SK-N-SH (cell line): ENCODE measurements at regions not wholly inside any gene's neighbourhood (a gene's known extent, or its start where the extent isn't known, plus 50 kb on each side); places are given as distances from the start of the nearest gene placed in this dataset.

Source experiments
- CTCF ChIA-PET: fragments of 300-600, 350-600 bp; formaldehyde crosslinking; extraction: SDS; loops from one replicate; lab custom pipeline; 2021; lab: Yijun Ruan, JAX
- POLR2A ChIA-PET: fragments of 350-600 bp; sonication (Branson Sonifier 250); formaldehyde crosslinking; extraction: SDS; loops from one replicate; lab custom pipeline; 2020; ENCODE audit warnings: antibody characterized with exemption, inconsistent platforms; lab: Yijun Ruan, JAX
- DNase-seq: peaks from one replicate; pipeline ENCODE4 v3.0.0; 2012
- H2AFZ ChIP-seq: fragments of 200-600 bp; sonication (generic); 2 replicates; pipeline ENCODE4 v1.8.1; 2016; ENCODE audit warnings: antibody characterized with exemption, mild to moderate bottlenecking, low read depth
- H3F3A ChIP-seq: fragments of 200-600 bp; sonication (generic); replicated peaks from 2 replicates; pipeline ENCODE3; 2016; ENCODE audit warnings: antibody characterized with exemption, mild to moderate bottlenecking; ENCODE audit not compliant: insufficient read depth
- H3K27ac ChIP-seq, 2 experiments: fragments of 200-500 bp in 1 of 2; fragments of 200-600 bp in 1 of 2; sonication (Bioruptor generic) in 1 of 2; sonication (generic), shearing (Covaris generic) in 1 of 2; 2 replicates each; pipeline versions ENCODE4 v1.5.1 to v1.6.1; 2014 to 2016; ENCODE audit warnings: low read depth in 2 of 2, inconsistent platforms in 1 of 2, low read length in 1 of 2, mild to moderate bottlenecking in 1 of 2, mixed read lengths in 1 of 2
- H3K27me3 ChIP-seq: fragments of 200-600 bp; sonication (generic), shearing (Covaris generic); 2 replicates; pipeline ENCODE4 v1.6.1; 2016; ENCODE audit warnings: mixed run types; ENCODE audit not compliant: insufficient read depth
- H3K36me3 ChIP-seq, 2 experiments: fragments of 200-500 bp in 1 of 2; fragments of 200-600 bp in 1 of 2; sonication (Bioruptor generic) in 1 of 2; sonication (generic) in 1 of 2; replicated peaks in 1 of 2; 2 replicates each; pipeline versions ENCODE3 to v1.5.1; 2014 to 2016; ENCODE audit warnings: low read length in 1 of 2, mild to moderate bottlenecking in 1 of 2; ENCODE audit not compliant: insufficient read depth in 2 of 2, control insufficient read depth in 1 of 2
- H3K4me1 ChIP-seq, 2 experiments: fragments of 200-500 bp in 1 of 2; fragments of 200-600 bp in 1 of 2; sonication (Bioruptor generic) in 1 of 2; sonication (generic), shearing (Covaris generic) in 1 of 2; 2 replicates each; pipeline versions ENCODE4 v1.5.1 to v1.6.1; 2014 to 2016; ENCODE audit warnings: low read depth in 1 of 2, low read length in 1 of 2, mixed run types in 1 of 2; ENCODE audit not compliant: insufficient read depth in 2 of 2, control insufficient read depth in 1 of 2
- H3K4me2 ChIP-seq: fragments of 200-600 bp; sonication (generic), shearing (Covaris generic); 2 replicates; pipeline ENCODE4 v1.6.1; 2017; ENCODE audit warnings: mixed run types
- H3K4me3 ChIP-seq, 2 experiments: fragments of 200-500 bp in 1 of 2; fragments of 200-600 bp in 1 of 2; sonication (Bioruptor generic) in 1 of 2; sonication (generic), shearing (Covaris generic) in 1 of 2; 2 replicates each; pipeline versions ENCODE4 v1.5.1 to v1.8.1; 2014 to 2016; ENCODE audit warnings: low read depth in 2 of 2, inconsistent platforms in 1 of 2, low read length in 1 of 2, mild to moderate bottlenecking in 1 of 2, mixed read lengths in 1 of 2, moderate library complexity in 1 of 2
- H3K79me2 ChIP-seq: fragments of 200-600 bp; sonication (generic); 2 replicates; pipeline ENCODE4 v1.8.1; 2017; ENCODE audit warnings: mild to moderate bottlenecking; ENCODE audit not compliant: insufficient read depth
- H3K9ac ChIP-seq: fragments of 200-600 bp; sonication (generic); 2 replicates; pipeline ENCODE4 v1.6.1; 2017; ENCODE audit warnings: mixed run types
- H3K9me2 ChIP-seq: fragments of 200-600 bp; sonication (generic); 2 replicates; pipeline ENCODE4 v1.6.1; 2017; ENCODE audit warnings: mixed run types
- H3K9me3 ChIP-seq: fragments of 200-600 bp; sonication (generic); 2 replicates; pipeline ENCODE4 v1.6.1; 2017; ENCODE audit warnings: mixed run types, mild to moderate bottlenecking, moderate library complexity
- H4K20me1 ChIP-seq: fragments of 200-600 bp; sonication (generic); 2 replicates; pipeline ENCODE4 v1.6.1; 2017; ENCODE audit warnings: mild to moderate bottlenecking, mixed run types; ENCODE audit not compliant: insufficient read depth
- CHD2 ChIP-seq: fragments of 150-350 bp; IDR thresholded peaks from 2 replicates; pipeline ENCODE4 v1.6.1; 2018; ENCODE audit warnings: low read length; ENCODE audit not compliant: partially characterized antibody
- ELF1 ChIP-seq: IDR thresholded peaks from 2 replicates; pipeline ENCODE4 v1.4.0; 2012
- EP300 ChIP-seq, 2 experiments: IDR thresholded peaks; 2 replicates each; pipeline versions ENCODE4 v1.4.0 to v1.6.1; 2012; ENCODE audit warnings: borderline replicate concordance in 1 of 2, low read depth in 1 of 2, low read length in 1 of 2
- FOXJ3 ChIP-seq: sonication (generic); formaldehyde crosslinking; IDR thresholded peaks from 2 replicates; pipeline ENCODE4 v1.5.1; 2020; ENCODE audit warnings: mild to moderate bottlenecking, missing genetic modification reagents
- GABPA ChIP-seq: IDR thresholded peaks from 2 replicates; pipeline ENCODE4 v1.4.0; 2012; ENCODE audit warnings: low read depth, mild to moderate bottlenecking
- GATA2 ChIP-seq: sonication (generic); formaldehyde crosslinking; IDR thresholded peaks from 2 replicates; pipeline ENCODE4 v1.5.0; 2020; ENCODE audit warnings: mild to moderate bottlenecking, missing genetic modification reagents
- NRF1 ChIP-seq: IDR thresholded peaks from 2 replicates; pipeline ENCODE4 v1.6.1; 2012; ENCODE audit warnings: low read depth, mild to moderate bottlenecking, low read length
- PBX3 ChIP-seq: IDR thresholded peaks from 2 replicates; pipeline ENCODE4; 2012
- RAD21 ChIP-seq: IDR thresholded peaks from 2 replicates; pipeline ENCODE4 v1.6.1; 2012; ENCODE audit warnings: mild to moderate bottlenecking, low read length
- RFX5 ChIP-seq: IDR thresholded peaks from 2 replicates; pipeline ENCODE4 v1.6.1; 2012; ENCODE audit warnings: mild to moderate bottlenecking, improper control_type of control experiment, low read length
- RXRA ChIP-seq: IDR thresholded peaks from 2 replicates; pipeline ENCODE4 v1.4.0; 2012; ENCODE audit warnings: low read depth, mild to moderate bottlenecking, borderline replicate concordance
- TCF12 ChIP-seq: IDR thresholded peaks from 2 replicates; pipeline ENCODE4 v1.4.0; 2012
- USF2 ChIP-seq: fragments of 150-350 bp; IDR thresholded peaks from 2 replicates; pipeline ENCODE4 v1.6.1; 2017; ENCODE audit warnings: antibody characterized with exemption, low read length, low read depth, borderline replicate concordance
- ZBTB33 ChIP-seq: IDR thresholded peaks from 2 replicates; pipeline ENCODE4 v1.4.0; 2012; ENCODE audit warnings: low read depth, borderline replicate concordance
- WGBS: methylation state at CpG from one replicate; pipeline ENCODE4 v1.1.6; 2017; ENCODE audit warnings: low lambda C conversion rate; 5-methylcytosine and 5-hydroxymethylcytosine counted together

- no peaks in the 10 kb centered on the region for H3K27me3 ChIP-seq
- H3K4me2 ChIP-seq: no peak overlapping the region
- no peaks in the 10 kb centered on the region; a peak in 1 of 4 replicates for H3K4me1 ChIP-seq
- no peak for TF ChIP-seq GABPA
- TF ChIP-seq NRF1: no peak
- no peak for TF ChIP-seq CHD2
- no peak for TF ChIP-seq GATA2 (CRISPR knock-in tag)
- no peak for TF ChIP-seq USF2
- TF ChIP-seq FOXJ3 (CRISPR knock-in tag): no peak
- TF ChIP-seq RXRA: no peak
- no peak overlapping the region for H3K9ac ChIP-seq
- H3K36me3 ChIP-seq: no peaks in the 10 kb centered on the region
- no peaks in the 10 kb centered on the region for H4K20me1 ChIP-seq
- no peaks in the 10 kb centered on the region for H3K9me2 ChIP-seq
- CTCF ChIA-PET: no interaction called here
- no peaks in the 10 kb centered on the region for H3K79me2 ChIP-seq
- H2AFZ ChIP-seq: no peak overlapping the region
- POLR2A ChIA-PET: no interaction called here
- no peak overlapping the region for H3K27ac ChIP-seq
- no peaks in the 10 kb centered on the region for H3K9me3 ChIP-seq
- H3F3A ChIP-seq: no peaks in the 10 kb centered on the region
- DNase-seq: no peak
- no peak overlapping the region for H3K4me3 ChIP-seq
- 6% methylated on average over 7 of the region's 7 CpGs for WGBS
These were observed 182.2 kb downstream of the EXOC5 start for GRCh38 chr14:57086271-57087162.

GRCh38 chr14:57085801-57086200 is 182.9 kb downstream of the EXOC5 start:
- no peak for TF ChIP-seq TCF12
- TF ChIP-seq RAD21: no peak
- no peak for TF ChIP-seq RFX5
- no peak for TF ChIP-seq ELF1
- TF ChIP-seq PBX3: no peak
- TF ChIP-seq CHD2: no peak
- no peak for TF ChIP-seq ZBTB33
- TF ChIP-seq EP300 (IDR thresholded peaks at IDR 0.05; ENCODE audit: borderline replicate concordance in 1 of 2, low read depth in 1 of 2, low read length in 1 of 2): no peak
- TF ChIP-seq, all 33 proteins: peak for 0
- H3K4me3 ChIP-seq: no peak overlapping the region
- H3K4me1 ChIP-seq: no peaks in the 10 kb centered on the region; a peak in 1 of 4 replicates
- H3K27ac ChIP-seq: no peak overlapping the region
- H3K36me3 ChIP-seq: no peaks in the 10 kb centered on the region
- no peaks in the 10 kb centered on the region for H3K27me3 ChIP-seq
- no peak overlapping the region for H3K9ac ChIP-seq
- 23% methylated on average over 3 of the region's 3 CpGs for WGBS
- ChIA-PET POLR2A (no interaction called here), CTCF (no interaction called here)
- H3K9me3 ChIP-seq: no peaks in the 10 kb centered on the region
- H3K4me2 ChIP-seq: no peak overlapping the region
- peak; percentile 9 for DNase-seq
- no peaks in the 10 kb centered on the region for H4K20me1 ChIP-seq
- no peaks in the 10 kb centered on the region for H3K79me2 ChIP-seq
- H2AFZ ChIP-seq: no peak overlapping the region
- no peaks in the 10 kb centered on the region for H3F3A ChIP-seq
- H3K9me2 ChIP-seq: no peaks in the 10 kb centered on the region
